ENCODE measurements at regions not wholly inside any gene's neighbourhood (a gene's known extent, or its start where the extent isn't known, plus 50 kb on each side); places are given as distances from the start of the nearest gene placed in this dataset.

DNA sequence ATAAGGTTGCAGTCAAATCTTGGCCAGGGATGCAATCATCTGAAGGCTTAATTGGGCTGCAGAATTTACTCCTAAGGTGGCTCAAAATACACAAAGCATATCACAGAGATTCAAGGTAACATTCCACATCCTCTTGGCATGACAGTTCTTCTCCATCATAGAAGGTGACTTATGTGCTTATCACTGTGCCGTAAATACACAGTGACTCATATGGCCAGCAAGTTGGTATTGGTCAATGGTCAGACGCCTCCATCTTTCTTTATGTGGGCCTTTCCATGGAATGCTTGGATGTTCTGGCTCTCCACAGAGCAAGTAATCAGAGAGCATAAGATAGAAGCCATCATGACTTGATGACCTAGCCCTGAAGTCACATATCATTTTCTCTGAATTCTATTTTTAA, 168.8 kb upstream of the ST8SIA2 start:
- H3K27ac ChIP-seq, result no peak overlapping the region
- DNase-seq (ENCODE audit: low read depth, low spot score), result no peak

DNA sequence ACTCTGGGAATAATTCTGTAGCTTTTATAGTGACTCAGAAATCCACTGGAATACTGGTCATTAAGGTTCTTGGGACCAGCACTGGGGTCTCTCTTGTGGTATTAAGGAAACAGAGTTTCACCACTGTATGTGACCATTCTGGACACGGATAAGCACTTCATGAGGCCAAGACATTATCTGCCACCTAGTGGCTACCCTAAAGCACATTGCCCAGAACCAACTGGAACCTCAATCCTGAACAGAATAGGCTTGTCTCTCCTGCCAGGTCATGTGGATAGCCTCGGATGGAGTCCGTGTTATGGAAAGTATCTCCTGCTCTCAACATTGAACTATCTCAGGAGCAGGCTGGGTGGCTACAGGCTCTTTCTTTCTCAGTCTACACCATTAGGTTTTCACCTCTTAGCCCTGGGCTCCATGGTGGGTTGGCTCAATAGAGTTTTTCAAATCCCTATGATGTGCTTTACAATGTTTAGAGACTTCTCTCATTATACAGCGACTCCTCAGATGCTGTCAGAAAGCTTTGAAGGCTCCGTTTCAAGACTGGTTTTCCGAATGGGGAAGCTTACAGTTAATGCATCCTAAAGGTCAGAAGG, 167.6 kb upstream of the ST8SIA2 start:
- no peak overlapping the region for H3K27ac ChIP-seq
- DNase-seq (ENCODE audit: low read depth, low spot score), result peak; percentile 8

DNA sequence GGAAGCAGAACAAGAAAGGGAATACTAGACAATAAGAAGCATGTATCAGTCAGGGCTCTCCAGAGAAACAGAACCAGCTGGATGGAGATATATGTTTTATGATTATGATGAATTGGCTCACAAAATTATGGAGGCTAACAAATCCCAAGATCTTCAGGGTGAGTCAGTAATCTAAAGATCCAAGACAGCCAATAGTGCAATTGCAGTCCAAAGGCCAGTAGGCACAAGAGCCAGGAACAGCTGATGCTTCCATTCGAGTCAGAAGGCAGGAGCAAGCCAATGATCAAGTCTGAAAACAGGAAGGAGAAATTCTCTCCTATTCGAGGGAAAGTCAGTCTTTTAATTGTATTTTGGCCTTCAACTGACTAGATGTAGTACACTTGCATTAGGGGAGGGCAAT, 164.9 kb upstream of the ST8SIA2 start:
- H3K27ac ChIP-seq, result no peak overlapping the region
- no peak for DNase-seq (ENCODE audit: low read depth, low spot score)

DNA sequence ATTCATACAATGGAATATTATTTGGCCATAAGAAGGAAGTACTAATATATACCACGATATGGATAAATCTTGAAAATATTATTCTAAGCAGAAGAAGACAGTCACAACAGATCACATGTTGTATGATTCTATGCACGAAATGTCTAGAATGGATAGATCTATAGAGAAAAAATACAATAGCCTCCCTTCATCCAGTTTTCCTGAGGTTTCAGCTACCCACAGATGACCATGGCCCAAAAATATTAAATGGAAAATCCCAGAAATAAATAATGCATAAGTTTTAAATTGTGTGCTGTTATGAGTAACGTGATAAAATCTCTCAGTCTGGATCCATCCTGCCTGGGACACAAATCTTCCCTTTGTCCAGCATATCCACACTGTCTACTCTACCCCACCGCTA, 162.2 kb upstream of the ST8SIA2 start:
- H3K27ac ChIP-seq, result no peak overlapping the region
- no peak for DNase-seq (ENCODE audit: low read depth, low spot score)

DNA sequence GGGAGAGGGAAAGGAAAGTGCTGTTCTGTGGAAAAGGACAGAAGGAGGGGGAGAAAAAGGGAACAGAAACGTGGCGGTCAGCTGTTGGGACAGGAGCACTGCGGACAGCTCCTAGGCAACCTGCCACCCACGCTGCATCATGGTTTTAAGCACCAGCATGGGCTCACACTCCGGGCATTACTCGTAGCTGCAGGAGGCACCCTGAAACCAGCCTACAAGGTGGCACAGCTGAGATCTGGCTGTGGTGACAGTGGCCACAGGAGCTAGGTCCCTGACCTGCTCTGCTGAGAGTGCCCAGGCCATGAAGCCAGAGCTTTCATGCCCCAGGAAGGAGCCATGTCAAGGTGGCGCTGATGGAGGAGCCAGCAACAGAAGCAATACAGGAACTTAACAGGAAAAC, 161.4 kb upstream of the ST8SIA2 start:
- H3K27ac ChIP-seq, result no peak overlapping the region
- no peak for DNase-seq (ENCODE audit: low read depth, low spot score)

DNA sequence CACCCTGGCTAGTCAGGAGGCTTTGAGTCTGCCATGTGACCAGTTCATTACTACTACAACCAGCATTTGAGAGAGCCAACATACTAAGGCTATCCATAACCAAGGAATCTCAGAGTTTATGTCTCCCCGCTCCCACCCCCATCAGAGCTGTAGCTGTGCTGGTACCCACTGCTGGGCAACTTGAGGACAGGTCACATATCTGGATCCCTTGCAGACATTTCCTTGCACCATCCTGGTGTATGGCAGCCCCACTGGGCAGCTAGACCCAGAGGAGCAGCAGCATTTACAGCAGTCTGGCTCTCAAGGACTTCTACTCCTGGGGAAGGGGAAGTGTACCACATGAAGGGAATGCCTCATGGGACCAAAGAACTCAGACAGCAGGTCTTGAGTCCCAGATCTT, 160.8 kb upstream of the ST8SIA2 start:
- H3K27ac ChIP-seq, result no peak overlapping the region
- no peak for DNase-seq (ENCODE audit: low read depth, low spot score)

DNA sequence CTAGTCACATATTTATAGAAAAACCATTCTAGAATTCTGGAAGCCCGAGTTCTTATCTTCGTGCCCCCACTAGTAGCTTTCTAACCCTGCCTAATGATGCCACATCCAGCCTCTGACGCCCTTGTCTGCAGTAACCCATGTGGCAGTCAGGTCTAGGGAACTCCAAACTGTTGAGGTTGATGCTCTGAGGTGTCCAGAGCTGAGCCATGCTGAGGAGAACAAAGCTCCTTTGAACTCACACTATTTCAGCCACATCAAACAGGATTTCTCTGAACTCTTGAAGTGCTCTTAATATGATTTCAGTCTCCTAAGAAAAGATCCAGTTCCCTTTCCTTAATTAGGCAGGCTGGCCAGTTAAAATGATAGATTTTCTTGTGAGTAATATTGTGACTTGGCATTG, 150.5 kb upstream of the ST8SIA2 start:
- no peak for DNase-seq (ENCODE audit: low read depth, low spot score)
- H3K27ac ChIP-seq, result no peak overlapping the region

DNA sequence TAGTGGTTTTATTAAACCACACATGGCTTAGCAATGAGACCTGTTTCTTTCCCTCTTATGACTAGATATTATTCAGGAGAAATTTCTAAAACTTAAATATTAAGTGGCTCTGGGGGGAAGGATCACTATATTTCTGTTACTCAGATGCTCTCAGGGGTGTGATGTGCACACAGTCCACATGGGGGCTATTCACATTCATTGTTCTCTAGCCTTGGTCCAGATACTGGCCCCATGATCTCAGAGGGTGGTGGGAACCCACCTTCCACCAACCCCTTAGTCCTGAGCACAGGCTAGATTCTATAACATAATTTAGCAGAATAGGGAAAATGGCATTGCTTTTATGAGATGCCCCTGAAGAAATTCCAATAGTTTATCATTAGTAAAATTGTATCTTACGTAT, 149.0 kb upstream of the ST8SIA2 start:
- DNase-seq (ENCODE audit: low read depth, low spot score), result no peak

DNA sequence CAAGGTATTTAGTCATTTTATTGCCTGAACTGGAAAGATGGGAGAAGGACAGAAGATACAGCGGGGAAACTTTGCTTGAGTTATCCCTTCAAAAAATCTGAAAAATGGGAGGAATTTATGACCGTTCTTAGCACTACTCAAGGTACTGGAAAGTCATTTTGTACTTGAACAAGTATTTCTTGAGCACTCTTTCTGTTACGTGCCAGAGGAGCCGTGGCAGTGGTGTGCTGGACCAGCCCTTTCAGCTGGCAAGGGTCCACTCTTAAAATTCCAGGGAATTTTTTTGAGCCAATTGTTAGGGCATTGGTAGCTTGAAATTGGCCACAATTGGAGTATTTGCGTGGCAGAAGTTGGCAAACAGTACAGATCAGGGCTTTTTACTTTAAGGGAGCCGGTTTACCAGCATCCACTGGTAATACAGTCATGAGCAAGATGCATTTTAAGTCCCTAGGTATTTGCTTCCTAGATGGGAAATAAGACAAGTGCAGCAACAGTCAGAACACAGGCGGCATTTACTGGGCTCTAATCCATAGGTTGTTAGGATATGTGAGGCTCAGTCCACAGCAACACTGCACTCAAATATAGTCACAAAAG, 145.9 kb upstream of the ST8SIA2 start:
- no peak overlapping the region for H3K27ac ChIP-seq
- DNase-seq (ENCODE audit: low read depth, low spot score), result no peak

More for the DNA sequence above, 149.0 kb upstream of the ST8SIA2 start:
- H3K27ac ChIP-seq, result no peak overlapping the region

DNA sequence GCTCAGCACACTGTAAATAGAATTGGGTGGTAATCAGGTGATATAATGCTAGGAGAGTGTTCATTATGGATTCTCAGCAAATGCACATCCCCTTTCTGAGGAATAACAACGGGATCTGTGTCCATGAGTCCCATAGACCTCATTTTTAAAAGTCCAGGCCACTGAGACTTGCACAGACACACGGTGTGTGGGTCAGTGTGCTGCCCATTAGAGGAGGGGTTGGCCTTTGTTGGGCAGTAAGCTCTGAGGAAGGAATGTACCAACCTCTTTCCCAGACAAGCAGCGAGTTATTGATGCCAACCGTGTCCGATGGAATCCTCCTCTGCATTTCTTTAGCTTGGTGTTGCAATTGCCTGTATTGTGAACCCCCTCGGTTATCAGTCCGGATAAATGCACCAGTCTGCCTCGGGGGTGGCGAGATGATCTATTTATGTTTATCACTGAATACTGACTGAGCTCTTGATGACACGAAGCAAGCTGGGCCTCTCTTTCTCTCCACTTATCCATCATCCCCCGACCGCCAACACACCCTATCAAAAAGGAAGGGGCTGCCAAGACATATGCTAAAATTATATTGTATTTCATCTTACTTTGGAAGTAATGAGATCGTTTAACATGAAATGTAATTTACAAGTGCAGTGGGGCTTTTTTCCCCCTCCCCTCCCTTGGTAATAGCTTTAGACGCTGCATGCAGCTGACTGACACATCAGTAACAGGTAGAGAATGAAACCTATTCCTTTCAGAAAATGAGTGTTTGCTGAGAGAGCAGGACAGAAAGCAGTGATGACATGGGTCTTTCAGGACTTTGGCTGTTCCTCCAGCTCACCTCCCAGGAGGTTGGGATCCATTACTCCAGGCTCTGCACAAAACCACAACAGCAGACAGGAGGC, 126.6 kb upstream of the ST8SIA2 start:
- DNase-seq (ENCODE audit: low read depth, low spot score), result no peak
- H3K27ac ChIP-seq, result no peak overlapping the region

DNA sequence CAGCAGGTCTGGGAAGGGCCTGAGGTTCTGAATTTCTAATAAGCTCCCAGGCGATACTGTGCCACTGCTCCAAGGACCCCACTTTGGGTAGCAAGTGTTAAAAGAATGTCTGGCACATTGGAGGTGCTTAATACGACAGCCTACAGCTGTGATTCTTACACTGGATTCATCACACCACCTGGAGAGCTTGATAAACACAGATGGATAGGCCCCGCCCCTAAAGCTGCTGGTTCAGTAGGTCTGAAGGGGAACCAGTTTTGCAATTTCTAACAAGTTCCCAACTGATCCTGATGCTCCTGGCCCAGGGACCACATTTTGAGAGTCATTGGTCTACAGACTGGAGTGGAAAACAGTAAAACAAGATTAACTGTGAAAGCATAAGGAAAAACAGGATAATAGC, 124.8 kb upstream of the ST8SIA2 start:
- H3K27ac ChIP-seq, result no peak overlapping the region
- no peak for DNase-seq (ENCODE audit: low read depth, low spot score)

DNA sequence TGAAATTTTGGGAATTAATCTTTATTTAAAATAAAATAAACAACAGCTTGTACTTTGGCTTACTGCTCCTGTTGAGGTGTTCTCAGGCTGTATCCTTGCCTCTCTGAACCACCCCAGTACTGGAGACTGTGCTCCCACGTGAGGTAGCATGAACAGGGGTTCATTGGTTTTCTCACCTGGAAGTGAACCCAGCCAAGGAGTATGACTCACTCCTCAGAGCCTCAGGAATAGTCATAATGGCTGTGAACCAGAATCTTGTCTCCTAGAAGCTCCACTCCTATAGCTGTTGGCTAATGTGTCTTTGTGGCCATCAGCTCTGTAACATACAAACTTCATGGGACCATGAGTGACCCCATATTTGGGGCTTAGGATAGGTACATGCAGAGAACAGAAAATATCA, 122.5 kb upstream of the ST8SIA2 start:
- DNase-seq (ENCODE audit: low read depth, low spot score), result no peak
- no peak overlapping the region for H3K27ac ChIP-seq

DNA sequence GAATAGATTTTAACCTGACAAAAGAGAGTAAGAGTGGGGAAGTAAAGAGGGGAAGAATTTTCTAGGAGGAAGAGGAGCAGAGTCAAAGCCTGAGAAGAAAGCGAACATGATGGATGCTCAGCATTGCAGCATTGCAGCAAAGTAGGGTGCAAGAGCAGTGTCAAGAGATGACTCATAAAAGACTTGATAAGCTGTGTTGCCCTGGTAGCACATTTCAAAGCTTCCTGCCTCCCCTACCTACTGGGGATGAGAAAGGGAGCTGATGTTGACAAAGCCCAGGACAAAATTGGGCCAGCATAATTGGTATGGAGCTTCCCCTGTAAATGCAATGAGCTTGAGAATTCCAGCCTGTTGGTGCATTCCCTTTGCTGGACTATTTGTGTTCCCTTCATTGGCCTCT, 121.6 kb upstream of the ST8SIA2 start:
- no peak overlapping the region for H3K27ac ChIP-seq
- DNase-seq (ENCODE audit: low read depth, low spot score), result no peak

DNA sequence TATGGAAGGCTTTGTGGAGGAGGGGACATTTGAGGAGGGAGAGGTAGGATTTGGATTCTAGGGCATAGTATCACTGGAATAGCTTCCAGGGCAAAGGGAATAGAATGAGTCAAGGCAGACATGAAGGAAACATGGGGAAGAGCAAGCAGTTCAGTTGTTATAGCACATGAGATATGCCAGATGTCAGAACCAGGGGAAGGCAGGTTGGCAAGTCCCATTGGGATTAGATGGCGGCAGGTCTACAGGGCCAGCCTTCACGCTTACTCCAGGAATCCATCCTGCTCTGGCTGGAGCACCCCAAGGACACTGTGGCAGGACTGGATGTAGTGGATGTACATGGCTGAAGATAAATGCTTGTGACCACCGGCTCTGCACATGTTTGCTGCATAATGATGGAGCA, 120.4 kb upstream of the ST8SIA2 start:
- H3K27ac ChIP-seq, result no peak overlapping the region
- DNase-seq (ENCODE audit: low read depth, low spot score), result no peak

DNA sequence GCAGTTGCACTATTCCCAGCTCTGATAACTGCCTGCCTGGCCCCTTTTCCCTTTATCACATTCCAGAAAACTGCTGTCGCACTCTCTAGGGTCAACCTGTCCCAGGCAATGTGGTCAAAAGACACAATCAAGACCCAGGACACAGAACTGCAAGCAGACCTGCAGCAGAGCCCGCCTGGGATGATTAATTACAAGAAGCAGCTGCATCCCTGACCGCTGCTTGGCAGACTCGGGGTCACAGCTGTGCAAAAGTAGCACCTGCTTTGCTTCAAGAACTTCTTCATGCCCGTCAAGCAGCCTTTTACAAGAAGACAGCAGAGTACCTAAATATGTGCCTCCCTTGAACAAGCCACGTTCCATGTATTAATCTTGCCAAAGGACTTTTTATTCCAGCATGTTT, 120.0 kb upstream of the ST8SIA2 start:
- DNase-seq (ENCODE audit: low read depth, low spot score), result no peak
- no peak overlapping the region for H3K27ac ChIP-seq

DNA sequence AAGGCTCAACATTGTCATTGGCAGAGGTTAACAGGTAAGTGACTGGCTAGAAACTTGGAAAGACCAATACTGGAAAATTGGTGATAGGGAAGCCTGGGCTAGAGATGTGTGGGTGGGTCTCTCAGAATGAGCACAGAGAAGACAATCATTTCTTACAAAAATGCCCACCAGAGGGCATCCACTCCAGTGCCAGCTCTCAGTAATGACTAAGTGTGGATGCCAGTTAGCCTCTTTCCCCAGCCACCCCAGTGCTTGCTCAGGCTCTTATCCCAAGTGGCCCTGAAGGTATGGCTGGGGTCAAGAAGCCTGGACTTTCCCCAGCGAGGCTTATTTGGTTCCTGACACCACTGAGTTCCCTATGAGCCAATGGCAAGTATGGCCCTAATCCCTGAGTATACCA, 115.9 kb upstream of the ST8SIA2 start:
- no peak for DNase-seq (ENCODE audit: low read depth, low spot score)
- no peak overlapping the region for H3K27ac ChIP-seq

DNA sequence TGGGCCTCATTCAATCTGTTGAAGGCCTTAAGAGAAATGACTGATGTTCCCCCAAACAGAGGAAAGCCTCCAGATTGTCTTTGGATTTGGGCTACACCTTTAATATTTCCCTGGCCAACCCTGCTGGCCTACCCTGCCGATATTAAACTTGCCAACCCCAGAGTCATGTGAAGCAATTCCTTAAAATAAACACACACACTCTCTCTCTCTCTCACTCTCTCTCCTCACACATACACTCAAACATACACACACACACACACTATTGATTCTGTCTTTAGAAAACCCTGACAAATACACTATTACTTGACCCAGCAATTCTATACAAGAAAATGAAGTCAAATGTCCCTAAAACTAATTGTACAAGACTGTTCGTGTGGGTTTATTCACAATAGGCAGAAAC, 109.9 kb upstream of the ST8SIA2 start:
- no peak for DNase-seq (ENCODE audit: low read depth, low spot score)
- no peak overlapping the region for H3K27ac ChIP-seq

DNA sequence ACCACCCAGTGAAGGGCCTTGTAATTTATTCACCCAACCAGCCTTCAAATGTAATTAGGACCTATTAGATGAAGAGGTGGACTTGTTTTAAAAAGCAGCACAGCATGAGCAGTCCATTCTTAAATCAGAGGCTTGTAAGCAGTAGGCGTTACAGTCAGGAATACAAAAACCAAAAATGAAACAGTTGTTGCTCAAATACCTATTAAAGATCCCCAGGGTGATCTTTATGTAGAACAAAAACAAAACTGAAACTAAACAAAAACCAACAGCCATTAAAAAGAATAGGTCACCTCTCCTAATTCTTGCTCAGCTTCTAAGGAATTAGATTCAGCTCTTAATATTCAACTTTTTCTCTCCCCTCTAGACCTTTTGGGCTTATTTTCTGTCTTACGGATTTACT, 104.9 kb upstream of the ST8SIA2 start:
- no peak overlapping the region for H3K27ac ChIP-seq
- DNase-seq (ENCODE audit: low read depth, low spot score), result no peak

DNA sequence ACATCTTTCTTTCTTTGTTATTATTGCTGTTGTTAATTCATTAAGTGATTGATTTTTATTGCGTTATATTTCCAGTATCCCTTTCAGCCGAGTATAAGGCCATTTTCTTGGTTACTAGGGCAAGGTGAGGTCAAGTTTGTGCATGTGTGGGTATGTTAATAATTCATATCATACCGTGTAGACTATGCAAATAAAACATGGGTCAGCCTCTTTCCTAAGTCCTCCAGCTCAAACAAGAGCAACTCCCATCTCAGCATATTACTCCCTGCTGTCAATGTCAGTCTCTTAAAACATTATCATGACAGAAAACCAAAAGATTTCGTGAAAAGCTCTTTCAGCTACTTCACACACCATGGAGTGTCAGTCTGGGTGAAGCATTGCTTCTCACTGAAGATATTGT, 103.9 kb upstream of the ST8SIA2 start:
- H3K27ac ChIP-seq, result no peak overlapping the region

DNA sequence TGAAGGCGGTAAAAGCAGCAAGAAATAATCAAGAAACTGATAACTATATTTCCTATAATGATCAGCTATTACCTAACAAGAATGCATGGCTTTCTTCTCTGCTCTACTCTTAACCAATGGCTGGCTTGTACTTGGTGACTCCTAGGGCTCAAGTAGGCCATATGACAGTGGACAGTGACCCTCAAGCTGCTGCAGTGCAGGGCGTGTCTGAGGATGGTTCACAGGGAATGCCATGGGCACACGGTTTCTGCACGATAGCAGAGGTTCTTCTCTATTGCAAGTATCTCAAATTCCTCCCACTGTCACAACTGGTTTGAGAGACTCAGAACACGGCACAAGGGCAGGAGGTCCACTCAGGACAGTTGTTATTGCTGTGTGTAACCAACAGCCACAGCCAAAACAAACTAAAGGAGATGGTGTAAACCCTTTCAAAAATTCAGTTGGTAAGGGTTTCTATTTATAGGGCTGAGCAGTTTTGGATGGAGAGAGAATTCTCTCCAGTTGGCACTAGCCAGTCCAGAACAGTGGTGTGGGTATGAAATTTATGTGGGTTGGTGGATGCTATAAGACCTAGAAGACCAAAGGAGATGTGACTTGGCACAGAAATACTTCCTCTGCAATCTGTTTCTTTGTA, 103.2 kb upstream of the ST8SIA2 start:
- no peak overlapping the region for H3K27ac ChIP-seq
- DNase-seq (ENCODE audit: low read depth, low spot score), result no peak

More for the DNA sequence above, 103.9 kb upstream of the ST8SIA2 start:
- no peak for DNase-seq (ENCODE audit: low read depth, low spot score)

DNA sequence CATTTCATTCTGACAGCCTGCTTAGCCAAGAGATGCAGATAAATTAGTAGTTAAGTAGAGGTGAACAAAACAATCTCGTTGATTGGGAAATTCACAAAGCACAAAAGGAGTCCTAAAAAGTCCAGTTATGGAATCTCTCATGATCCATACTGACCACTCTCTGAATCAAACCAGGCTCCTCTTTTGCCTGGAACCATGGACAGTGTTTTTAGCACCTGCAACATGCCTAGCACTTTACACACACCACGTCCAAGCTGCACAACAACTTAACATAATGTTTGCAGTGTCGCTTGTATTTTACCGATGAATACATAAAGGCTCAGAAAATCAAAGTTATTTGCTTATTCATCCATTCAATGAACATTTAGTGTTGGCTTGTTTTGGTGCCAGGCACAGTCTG, 101.8 kb upstream of the ST8SIA2 start:
- DNase-seq (ENCODE audit: low read depth, low spot score), result no peak
- H3K27ac ChIP-seq, result no peak overlapping the region

All from epithelial cell of prostate (primary cell).